HG03175 (cell line): ENCODE measurements at regions not wholly inside any gene's neighbourhood (a gene's known extent, or its start where the extent isn't known, plus 50 kb on each side); places are given as distances from the start of the nearest gene placed in this dataset.
"Not testable (repeated sequence)": the region's sequence is repeated elsewhere in the genome, so short reads cannot be mapped to it uniquely, and the experiment has no call there.

Experiments used
- ATAC-seq: cut with Tn5 transposase; IDR thresholded peaks from one replicate; pipeline ENCODE4 v1.9.1; 2021; ENCODE audit warnings: mild to moderate bottlenecking, moderate library complexity; ENCODE audit not compliant: unreplicated experiment

- no peak for ATAC-seq
These were observed 127.2 kb downstream of the UTP18 start for GRCh38 chr17:51387582-51387981.

GRCh38 chr17:51387986-51388385 lies 127.6 kb downstream of the UTP18 start:
- ATAC-seq, result no peak

DNA sequence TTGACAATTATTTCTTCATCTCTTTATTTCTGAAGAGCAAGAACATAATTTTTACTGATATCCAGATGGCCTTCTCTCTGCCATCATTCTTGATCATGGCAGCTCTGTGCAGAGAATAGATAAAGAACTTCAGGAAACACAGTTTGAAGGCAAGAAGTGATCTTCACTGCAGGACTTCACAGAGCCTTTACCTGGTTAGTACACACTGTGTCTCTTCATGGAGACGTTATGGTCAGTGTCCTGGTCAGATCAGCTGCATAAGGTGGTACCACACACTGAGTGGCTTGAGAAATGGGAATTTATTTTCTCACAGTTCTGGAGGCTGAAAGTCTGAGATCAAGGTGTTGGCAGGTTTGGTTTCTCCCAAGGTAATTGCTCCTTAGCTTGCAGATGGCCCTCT lies 129.5 kb downstream of the UTP18 start:
- no peak for ATAC-seq

GRCh38 chr17:51391982-51392654 lies 131.8 kb downstream of the UTP18 start:
- no peak for ATAC-seq

DNA sequence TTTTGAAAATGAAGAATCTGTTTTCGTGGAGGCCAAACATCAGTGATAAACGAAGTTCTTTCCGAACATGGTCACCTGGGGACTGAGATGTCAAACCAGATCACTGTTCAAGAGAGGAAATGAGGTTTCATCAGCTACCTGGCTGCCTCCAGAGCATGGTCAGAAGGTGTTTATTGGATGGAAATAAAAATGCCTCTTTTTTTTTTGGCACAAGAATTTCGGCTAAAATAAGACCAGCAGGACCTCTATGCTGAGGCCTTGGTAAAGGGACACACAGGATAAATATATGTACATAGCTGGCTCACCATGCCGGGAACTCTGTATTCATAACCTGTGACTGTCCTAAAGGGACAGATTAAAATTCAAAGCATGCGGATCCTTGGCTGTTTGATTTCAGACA lies 135.3 kb downstream of the UTP18 start:
- ATAC-seq, result no peak

GRCh38 chr17:51397361-51398127 lies 137.2 kb downstream of the UTP18 start:
- ATAC-seq, result no peak

DNA sequence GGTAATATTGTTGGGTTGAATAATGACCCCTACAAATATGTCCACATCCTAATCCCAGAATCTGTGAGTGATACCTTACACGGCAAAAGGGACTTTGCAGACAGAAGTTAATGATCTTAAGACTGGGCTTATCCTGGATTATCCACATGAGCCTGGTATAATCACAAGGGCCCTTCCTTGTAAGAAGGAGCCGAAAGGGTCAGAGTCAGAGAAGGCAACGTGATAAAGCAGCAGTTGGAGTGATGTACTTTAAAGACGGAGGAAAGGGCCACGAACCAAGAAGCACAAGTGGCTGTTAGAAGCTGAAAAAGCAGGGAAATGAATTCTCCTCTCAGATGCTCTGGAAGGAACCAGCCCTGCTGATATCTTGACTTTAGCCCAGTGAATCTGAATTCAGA lies 137.8 kb downstream of the UTP18 start:
- ATAC-seq, result no peak

DNA sequence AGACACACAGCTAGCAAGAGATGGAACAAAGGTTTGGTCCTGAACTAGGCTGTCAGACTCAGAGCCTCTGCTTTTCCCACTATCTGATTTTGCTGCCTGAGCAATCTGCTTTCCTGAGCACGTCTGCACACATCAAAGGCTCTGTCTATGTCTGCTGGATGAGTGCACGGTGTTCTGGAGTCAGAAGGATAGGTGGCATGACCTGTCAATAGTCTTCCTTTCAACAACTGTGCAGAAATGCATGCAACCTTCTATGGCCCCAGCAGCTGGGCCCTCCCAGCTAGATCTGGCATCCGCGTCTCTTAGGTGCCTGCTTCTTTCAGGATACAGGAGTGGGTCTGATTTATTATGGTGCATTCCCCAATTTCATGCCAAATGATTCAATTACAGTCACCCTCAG lies 138.3 kb downstream of the UTP18 start:
- no peak for ATAC-seq

- no peak for ATAC-seq
These were observed 140.9 kb downstream of the UTP18 start for GRCh38 chr17:51401279-51401678.

- ATAC-seq, result no peak
These were observed 142.6 kb downstream of the UTP18 start for GRCh38 chr17:51402899-51403298.

- no peak for ATAC-seq
These were observed 147.2 kb downstream of the UTP18 start for GRCh38 chr17:51407576-51407975.

GRCh38 chr17:51419476-51419875 lies 159.1 kb downstream of the UTP18 start:
- ATAC-seq, result no peak

- ATAC-seq, result no peak
These were observed 161.2 kb downstream of the UTP18 start for GRCh38 chr17:51421525-51421924.

GRCh38 chr17:51422634-51423033 lies 162.3 kb downstream of the UTP18 start:
- ATAC-seq, result no peak

DNA sequence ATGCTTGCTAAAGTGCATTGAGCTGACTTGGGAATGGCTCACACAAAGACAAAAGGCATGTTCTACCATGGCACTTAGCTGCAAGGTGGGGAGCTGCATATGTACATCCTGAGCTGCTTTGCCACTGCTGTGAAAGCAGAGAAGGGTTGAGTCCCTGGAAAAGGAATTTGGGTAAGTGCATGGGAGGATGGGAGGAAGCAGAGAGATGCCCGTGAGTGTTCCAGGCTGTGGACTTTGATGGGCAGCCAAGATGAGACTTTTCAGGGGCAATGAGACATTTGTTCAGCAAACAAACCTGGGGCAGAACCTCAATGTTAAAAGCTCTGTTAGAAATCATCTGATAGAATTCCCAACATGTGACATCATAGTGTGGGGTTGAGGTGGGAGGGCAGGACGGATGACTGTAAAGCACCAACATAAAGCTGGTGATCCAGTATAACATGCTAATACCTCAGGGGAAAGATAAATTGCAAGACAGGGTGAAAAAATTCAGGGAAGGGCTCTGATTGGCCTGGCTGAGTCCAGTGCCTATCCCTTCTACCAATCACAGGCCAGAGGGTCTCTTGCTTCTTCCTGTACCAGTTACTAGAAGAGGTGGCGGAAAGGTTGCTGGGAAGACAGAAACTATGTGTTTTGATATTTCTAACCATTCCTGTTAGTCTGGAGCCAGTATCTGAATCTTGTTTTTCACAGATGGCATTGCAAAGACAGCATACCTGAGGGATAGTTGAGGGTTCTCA lies 163.2 kb downstream of the UTP18 start:
- ATAC-seq, result no peak

GRCh38 chr17:51425773-51426172 lies 165.4 kb downstream of the UTP18 start:
- ATAC-seq, result no peak

GRCh38 chr17:51427323-51427811 lies 167.0 kb downstream of the UTP18 start:
- peak; percentile 35 for ATAC-seq

DNA sequence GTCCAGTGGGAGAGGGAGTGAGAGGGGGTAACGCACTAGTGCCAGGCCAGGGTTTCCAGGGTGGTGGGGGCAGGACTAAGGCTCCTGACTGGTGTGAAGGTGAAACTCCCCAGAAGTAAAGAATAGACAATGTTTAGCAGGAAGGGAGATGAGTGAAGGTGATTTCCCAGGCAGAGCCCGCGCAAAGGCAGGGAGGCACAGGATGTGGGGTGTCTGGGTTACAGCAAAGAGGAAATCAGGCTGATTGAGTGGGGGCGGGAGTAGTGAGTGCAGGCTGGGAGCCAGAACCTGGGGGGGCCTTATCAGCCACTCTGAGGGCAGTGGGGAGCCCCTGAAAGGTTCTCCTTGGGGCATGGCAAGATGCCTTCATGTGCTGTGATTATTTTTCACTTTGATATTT lies 167.5 kb downstream of the UTP18 start:
- peak; percentile 77 for ATAC-seq

DNA sequence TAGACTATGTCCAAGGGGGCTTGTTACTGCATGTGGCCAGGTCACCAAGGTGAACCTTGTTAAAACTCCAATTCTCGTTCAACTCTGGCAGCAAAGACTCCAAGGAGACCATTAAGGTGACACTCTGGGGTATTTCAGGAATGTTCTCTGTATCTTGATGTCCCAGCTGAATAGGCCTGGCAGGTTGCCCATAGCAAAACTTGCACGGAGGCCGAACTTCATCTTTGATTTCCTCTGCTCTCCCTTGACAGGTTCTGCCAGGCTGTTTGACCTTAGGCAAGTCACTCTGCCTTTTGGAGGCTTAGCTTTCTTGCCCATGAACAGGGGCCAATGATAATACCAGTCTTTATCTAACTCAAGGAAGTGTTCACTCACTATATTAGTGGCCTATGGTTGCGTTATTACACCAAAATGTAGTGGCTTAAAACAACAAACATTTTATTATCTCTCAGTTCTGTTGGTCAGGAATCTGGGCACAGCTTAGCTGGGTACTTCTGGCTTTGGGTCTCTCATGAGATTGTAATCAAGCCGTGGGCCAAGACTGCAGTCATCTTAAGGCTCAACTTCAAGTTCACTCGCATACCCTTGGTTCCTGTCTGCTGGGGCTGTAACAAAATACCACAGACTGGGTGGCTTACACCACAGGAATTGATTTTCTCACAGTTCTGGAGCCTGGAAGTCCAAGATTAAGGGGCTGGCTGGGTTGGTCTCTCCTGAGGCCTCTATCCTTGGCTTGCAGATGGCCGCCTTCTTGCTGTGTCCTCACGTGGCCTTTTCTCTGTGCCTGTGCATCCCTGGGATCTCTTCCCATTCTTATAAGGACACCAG lies 168.5 kb downstream of the UTP18 start:
- no peak for ATAC-seq

DNA sequence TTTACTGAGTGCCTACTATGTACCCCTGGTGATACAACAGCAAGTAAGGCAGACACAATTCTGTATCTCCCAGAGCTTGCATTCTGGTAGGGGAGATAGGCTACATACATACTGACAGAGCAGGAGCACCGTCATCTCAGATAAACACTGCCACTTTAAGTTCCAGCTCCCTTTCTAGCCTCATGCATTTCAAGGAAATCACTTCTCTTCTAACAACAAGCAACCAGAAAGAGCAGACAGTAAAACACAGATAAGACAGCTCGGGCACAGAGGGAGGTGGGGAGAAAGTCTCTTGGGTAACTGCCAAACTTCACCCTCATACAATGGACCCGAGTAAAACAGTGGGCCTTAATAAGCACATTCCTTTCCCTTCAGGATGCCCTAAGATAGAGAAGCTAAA lies 169.6 kb downstream of the UTP18 start:
- not testable (repeated sequence) for ATAC-seq

DNA sequence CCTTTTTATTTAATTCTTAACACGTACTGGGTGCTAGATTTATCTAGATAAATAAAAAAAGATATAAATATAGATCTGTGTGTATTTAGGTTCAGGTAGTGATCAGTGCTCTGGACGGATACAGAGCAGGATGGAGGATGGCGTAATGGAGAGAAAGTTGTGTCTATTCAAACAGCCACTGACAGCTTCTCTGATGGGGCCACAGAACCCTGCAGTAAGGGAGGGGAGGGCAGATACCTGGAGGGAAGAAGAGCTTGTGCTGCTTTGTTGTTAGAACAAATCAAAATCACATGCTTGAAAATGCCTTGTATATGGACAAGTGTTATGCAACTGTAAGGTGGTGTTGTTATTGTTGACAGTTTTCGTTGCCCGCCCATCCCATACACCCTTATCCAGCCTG lies 170.2 kb downstream of the UTP18 start:
- ATAC-seq, result no peak
